ENCODE measurements at regions not wholly inside any gene's neighbourhood (a gene's known extent, or its start where the extent isn't known, plus 50 kb on each side); places are given as distances from the start of the nearest gene placed in this dataset.
"Not testable (repeated sequence)": the region's sequence is repeated elsewhere in the genome, so short reads cannot be mapped to it uniquely, and the experiment has no call there.

DNA sequence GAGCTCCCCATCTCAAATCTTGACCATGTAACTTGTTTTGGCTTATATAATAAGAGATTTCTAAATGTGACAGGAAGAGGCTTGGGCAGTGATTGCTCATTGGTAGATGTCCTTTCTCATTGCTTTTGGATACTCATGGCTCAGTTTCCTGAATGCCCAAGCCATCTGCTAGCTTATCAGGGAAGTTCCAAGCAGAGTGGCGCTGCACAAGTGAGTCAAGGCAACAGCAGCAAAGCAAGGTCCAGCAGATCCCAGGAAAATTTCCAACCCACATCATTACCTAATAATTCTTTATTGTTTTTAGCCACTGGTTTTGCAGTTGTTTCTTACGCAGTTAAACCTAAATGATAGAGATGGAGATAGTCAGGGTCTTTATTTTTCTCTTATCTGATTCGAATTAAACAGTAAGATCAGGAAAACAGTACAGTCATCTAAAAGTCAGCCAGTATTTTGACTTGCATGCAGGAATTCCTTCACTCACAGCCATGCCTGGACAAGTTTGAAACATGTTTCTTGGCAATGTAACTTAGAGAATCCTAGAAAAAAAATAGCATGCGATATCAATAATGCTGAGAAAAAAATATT is 349.7 kb upstream of the TMEFF2 start:
- no peak for DNase-seq

DNA sequence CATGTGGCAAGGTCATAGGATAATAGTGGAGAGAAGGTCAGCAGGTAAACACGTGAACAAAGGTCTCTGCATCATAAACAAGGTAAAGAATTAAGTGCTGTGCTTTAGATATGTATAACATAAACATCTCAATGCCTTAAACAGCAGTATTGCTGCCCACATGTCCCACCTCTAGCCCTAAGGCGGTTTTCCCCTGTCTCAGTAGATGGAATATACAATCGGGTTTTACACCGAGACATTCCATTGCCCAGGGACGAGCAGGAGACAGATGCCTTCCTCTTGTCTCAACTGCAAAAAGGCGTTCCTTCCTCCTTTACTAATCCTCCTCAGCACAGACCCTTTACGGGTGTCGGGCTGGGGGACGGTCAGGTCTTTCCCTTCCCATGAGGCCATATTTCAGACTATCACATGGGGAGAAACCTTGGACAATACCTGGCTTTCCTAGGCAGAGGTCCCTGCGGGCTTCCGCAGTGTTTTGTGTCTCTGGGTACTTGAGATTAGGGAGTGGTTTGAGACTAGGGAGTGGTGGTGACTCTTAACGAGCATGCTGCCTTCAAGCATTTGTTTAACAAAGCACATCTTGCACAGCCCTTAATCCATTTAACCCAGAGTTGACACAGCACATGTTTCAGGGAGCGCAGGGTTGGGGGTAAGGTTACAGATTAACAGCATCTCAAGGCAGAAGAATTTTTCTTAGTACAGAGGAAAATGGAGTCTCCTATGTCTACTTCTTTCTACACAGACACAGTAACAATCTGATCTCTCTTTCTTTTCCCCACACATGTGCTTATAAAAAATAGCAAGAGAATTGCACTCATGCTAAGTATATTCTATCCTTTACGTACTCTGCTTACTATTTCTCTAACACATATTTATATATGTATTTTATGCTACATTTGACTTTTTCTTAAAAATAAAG is 347.7 kb upstream of the TMEFF2 start:
- DNase-seq: not testable (repeated sequence)

DNA sequence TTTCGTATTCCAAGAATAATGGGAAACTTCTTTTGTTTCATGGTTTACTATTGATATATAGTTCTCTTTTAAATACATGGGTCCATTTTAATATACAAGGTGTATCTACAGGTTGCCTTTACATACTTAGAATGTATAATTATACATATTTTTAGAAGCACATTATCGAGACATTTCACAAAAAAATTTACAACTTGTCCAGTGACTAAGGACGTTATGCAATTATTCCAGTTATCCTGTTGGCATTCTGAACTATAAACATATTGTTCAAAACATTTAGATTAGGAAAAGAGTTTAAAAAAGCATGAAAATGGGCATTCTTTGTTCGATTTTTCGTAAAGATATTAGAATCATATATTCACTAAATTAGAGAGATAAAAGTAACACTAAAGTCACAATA is 344.6 kb upstream of the TMEFF2 start:
- no peak for DNase-seq

DNA sequence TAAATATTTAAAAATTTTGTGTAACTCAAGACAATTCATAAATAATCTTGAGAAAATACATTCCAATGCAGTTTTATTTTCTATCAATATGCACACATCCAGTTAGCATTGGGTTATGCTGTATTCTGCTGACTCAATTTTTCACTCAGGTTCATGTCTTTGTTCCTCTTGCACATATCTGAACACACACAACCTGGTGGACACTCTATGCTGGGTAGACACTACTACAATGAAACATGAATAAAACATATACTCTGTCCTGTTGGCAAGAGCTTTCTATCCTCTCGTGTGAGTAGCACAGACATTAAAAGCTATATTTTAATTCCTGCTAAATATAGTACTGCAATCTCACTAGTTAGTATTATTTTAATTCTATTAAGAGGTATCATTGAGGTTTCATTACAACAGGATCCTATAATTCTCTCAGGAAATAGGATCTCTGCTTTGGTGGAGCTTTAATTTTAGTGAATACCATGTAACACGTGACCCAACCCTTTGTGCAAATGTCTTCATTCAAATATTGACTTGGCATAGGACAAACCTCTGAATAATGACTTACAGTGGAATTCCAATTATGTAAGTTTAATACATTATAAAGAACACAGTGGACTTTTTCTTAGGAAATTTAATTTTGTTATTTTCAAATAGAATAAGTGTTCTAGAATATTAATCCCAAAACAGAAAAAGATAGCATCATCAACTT is 342.3 kb upstream of the TMEFF2 start:
- DNase-seq: no peak

DNA sequence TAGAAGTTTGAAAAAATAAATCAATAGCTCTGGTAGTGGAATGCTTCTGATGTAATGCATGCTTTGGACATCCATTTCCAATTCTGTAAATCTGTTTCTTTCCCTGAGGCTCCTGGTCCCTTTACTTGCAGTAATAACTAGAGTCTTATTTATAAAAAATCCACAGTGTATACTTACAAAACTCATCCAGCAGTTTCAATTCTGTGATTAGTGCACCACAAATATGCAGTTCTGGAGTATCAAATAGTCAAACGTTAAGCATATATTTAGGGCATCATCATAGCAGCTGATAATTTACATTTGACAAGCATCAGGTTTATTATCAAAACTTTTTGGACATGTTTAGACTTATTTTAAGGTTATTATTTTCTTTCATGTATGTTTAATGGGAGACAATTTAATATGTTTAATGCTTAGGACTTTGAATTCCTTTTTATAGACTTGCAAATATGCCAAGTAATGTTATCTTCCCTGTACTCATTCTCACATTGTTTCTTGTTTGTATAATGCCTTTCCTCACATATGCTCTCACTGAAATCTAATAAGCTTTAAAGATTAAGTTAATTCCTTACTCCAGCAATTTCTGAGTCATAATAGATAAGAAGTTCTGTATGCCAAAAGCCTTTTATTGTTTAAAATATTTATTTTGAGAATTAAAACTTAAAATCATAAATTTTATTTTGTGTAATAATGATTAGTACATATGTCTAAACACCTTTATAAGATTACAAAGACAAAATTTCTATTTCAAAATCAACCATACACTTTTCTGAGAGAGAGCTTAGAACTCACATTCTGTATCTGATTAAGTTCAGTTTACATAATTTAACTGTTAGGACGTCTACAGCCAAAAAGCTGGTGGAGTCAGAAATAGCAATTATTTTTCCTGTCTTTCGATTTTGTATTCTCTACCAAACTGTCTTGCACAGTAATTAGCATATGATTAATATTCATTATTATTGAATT is 341.5 kb upstream of the TMEFF2 start:
- DNase-seq: no peak

DNA sequence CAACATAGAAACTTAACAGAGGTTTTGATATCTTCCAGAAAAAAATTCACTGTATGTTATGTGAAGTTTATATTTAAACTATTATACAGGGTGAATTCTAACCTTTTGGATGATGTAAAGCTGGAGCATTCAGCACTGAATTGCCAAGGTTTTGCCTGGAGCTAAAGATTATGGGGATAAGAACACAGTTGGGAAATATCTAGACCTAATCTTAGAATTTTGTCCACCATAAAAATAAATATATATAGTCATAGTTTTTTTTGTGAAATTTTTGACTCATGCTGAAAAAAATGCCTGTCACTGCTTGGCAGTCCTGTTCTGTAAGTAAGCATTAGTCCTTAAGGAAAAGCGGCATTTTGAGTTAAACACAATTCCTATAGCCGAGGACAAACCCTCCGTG is 339.3 kb upstream of the TMEFF2 start:
- DNase-seq: no peak

DNA sequence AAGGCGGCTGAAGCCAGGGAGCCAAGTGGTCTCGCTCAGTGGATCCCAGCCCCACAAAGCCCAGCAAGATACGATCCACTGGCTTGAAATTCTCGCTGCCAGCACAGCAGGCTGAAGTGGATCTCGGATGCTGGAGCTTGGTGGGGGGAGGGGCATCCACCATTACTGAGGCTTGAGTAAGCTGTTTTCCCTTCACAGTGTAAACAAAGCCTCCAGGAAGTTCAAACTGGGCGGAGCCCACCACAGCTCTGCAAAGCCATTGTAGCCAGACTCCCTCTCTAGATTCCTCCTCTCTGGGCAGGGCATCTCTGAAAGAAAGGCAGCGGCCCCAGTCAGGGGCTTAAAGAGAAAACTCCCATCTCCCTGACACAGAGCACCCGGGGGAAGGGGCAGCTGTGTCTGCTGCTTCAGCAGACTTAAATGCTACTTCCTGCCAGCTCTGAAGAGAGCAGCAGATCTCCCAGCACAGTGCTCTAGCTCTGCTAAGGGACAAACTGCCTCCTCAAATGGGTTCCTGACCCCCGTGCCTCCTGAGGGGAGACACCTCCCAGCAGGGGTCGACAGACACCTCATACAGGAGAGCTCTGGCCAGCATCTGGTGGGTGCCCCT is 330.0 kb upstream of the TMEFF2 start:
- DNase-seq: not testable (repeated sequence)

DNA sequence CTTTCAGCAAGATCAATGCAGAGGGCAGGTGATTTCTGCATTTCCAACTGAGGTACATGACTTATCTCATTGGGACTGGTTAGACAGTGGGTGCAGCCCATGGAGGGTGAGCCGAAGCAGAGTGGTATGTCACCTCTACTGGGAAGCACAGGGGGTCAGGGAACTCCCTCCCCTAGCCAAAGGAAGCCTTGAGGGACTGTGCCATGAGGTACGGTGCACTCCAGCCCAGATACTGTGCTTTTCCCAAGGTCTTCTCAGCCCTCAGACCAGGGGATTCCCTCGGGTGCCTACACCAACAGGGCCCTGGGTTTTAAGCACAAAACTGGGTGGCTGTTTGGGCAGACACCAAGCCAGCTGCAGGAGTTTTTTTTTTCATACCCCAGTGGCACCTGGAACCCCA is 329.5 kb upstream of the TMEFF2 start:
- DNase-seq: not testable (repeated sequence)

DNA sequence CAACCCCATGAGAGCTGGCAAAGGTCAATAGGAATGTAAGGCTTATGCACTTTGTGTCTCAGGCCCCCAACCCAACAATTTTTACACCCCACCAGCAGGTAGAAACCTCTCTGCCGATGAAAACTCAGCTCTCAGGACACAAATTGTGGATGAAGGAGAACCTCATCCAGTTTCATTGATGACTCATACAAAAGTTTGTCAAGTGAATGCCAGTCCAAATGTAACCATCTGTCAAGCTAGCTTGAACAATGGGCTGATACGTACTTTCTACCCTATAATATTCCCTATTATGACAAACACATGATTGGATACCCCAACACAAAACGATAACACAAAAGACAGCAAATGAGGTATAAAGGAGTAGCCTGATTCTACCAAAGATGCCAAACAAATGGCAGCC is 321.2 kb upstream of the TMEFF2 start:
- DNase-seq: no peak

DNA sequence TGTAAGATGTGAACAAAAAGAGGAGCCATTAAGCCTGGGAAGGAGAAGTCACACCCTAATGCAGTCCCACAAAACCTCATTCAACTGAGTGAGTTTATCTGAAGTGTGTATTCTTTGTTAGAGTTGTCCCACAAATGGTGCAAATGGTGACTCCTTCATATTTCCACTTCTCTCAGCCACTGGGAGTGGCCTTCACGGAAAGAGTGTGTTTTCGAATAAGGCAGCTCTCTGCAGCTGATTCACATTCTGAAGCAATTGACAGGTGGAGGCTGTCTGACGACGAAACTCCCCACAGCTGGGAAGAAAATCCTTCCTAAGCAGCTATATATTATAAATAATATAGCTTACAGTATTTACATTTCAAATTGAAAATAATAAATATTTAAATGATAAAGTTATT is 318.8 kb upstream of the TMEFF2 start:
- no peak for DNase-seq

DNA sequence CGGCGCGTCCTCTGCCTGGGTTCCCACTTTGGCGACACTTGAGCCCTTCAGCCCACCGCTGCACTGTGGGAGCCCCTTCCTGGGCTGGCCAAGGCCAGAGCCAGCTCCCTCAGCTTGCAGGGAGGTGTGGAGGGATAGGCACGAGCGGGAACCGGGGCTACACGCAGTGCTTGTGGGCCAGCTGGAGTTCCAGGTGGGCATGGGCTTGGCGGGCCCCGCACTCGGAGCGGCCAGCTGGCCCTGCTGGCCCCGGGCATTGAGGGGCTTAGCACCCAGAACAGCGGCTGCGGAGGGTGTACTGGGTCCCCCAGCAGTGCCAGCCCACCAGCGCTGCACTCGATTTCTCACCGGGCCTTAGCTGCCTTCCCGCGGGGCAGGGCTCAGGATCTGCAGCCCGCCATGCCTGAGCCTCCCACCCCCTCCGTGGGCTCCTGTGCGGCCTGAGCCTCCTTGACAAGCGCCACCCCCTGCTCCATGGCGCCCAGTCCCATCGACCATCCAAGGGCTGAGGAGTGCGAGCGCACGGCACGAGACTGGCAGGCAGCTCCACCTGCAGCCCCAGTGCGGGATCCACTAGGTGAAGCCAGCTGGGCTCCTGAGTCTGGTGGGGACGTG is 313.2 kb upstream of the TMEFF2 start:
- DNase-seq: not testable (repeated sequence)

DNA sequence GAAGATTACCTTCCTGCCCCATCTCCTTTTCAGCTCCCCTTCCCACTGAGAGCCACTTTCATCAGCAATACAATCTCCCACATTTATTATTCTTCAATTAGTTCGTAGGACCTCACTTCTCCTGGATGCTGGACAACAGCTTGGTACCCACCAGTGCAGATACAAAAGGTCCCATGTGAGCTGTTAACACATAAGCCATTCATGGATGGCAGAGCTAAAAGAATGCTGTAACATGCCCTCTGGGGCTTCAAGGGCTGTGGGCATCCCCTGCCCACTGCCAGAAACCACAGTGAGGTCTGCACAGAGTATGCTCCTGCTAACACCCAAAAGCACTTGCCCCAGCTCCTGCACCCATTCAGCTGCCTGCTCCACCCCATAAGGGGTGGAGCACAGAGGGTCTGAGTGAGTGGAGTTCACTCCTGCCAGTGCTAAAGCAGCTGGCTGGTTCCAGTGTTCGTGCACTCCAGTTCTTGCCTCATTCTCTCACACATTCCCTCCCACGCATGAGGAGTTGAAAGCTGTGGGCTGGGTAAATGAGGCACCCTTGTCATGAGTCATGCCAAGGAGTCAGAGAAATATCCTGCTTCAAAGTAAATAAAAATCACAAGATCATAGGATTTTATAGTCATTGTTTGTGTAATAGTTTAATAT is 305.9 kb upstream of the TMEFF2 start:
- no peak for DNase-seq

DNA sequence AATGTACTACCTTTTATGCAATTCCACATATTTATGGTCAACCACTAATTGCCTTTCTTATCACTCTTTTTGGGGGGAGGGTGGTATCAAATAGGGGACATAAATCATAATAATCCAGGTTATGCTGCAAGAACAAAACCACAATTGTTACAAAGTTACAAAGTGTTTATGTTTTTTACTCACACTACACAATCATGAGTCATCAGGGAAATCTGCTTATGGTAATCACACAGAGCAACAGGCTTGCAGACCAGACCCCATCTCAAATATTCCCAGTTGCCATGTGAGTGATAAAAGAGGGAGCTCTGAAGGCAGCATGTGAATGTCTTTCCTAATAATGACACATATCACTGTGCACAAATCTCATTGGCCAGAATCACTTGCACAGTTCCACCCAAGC is 304.7 kb upstream of the TMEFF2 start:
- DNase-seq: no peak

DNA sequence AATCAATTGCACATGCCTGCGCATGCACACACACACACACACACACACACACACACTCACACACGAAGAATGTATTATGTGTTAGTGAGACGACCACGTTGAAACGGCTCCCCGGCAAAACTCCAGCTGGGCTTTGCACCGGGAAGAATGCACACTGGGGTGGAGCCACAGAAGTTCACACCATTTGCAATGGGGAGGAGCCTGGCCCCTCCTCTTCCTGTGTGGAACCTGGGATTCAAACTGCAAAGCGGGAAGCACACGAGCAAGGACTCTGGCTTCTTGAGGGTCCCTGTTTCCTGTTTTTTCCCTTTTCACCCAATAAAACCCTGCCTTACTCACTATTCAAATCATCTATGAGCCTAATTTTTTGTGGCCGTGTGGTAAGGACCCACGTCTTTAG is 304.0 kb upstream of the TMEFF2 start:
- no peak for DNase-seq

DNA sequence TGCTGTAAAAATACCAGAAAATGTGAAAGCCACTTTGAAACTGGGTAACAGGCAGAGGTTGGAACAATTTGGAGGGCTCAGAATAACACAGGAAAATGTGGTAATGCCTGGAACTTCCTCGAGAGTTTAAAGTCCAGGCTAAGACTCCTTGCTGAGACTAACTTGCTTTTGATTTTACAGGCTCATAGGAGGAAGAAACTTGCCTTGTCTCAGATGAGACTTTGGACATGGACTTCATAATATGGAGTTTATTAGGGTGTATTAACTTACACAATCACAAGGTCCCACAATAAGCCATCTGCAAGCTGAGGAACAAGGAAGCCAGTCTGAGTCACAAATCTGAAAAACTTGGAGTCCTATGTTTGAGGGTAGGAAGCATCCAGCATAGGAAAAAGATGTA is 293.4 kb upstream of the TMEFF2 start:
- not testable (repeated sequence) for DNase-seq

DNA sequence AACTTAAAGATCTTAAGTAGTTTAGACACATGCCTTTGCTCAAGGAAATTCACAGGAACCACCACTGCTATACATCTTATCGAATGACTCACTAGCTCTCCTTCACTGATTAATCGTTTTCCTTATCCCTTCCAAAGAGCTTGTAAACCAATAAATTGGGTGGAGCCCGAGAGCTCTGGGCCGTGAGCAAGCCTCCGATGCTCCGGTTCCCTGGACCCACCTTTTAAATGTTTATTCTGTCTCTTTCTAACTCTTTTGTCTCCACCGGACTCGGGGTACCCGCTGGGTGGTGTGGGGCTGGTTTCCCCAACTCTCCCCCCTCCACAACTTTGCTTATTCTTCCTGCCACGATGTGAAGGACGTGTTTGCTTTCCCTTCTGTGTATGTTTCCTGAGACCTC is 292.9 kb upstream of the TMEFF2 start:
- no peak for DNase-seq

DNA sequence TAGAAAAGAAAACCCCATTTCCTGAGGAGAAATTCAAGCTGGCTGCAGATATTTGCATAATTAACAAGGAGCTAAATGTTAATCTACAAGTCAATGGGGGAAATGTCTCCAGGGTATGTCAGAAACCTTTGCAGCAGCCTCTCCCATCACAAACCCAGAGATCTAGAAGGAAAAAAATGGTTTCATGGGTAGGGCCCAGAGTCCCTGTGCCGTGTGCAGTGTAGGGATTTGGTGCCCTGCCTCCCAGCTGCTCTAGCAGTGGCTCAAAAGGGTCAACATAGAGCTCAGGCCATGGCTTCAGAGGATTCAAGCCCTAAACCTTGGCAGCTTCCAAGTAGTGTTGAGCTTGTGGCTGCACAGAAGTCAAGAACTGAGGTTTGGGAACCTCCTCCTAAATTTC is 290.2 kb upstream of the TMEFF2 start:
- DNase-seq: no peak

DNA sequence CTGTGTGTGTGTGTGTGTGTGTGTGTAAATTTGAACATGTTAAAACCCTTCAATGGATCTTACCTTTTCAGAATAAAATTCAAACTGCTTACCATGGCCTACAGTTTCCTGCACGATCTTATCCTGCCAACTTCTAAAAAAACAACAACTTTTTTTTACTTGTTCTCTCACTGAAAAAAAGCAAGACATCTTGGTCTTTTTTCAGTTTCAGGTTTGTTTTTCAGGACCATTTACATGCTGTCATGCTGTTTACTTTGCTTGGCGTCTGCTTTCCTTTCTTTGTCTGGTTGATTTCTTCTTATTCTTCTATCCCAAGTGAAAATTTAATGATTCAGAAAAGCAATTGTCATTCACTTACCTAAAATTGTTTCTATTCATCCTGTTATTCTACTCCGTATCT is 286.3 kb upstream of the TMEFF2 start:
- DNase-seq: no peak

DNA sequence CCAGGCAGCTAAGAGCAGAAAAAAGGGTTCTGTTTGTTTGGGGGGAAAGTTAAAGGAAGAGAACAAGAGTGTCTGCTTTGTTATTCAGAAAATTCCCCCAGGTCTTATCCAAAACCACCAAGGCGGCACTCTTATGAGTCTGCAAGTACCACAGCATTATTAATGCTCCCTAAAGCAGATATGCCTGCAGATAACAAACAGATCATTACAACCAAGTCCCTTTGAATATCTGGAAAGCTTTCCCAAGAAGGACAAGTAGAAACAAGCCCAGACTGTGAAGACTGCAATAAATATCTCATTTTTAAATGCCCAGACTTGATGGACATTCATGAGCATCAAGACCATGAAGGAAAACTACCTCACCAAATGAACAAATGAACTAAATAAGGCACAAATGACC is 278.6 kb upstream of the TMEFF2 start:
- no peak for DNase-seq

DNA sequence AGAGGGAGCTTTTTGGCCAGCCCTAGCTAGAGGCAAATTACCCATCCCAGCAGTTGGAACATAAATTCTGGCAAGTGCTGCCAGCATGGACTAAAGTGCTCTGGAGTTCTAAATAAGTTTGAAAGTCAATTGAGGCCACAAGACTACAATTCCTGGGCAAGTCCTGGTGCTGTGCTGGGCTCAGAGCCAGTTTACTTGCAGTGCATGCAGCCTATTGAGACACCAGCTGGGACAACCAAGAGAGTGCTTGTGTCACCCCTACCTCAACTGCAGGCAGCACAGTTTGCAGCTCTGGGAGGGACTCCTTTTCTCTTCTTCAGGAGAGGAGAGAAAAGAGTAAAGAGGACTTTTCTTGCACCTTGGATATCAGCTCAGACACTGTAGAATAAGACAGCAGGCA is 277.2 kb upstream of the TMEFF2 start:
- DNase-seq: no peak

DNA sequence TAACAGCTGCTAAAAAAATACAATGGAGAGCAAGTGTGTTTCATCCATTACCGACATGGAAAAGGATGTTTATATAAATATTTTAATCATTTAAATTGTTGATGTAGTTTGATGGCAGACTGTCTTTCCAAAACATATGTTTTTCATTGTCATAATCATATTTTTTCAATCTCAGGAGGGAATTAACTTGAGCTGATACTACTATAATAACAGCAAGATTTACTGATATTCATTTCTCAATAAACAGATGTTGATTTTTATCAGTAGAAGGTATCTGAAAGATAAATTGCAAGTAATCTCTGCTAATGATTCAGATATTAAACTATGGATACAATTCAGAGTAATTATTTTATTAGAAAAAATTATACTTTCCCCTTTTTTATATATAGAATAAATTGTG is 274.9 kb upstream of the TMEFF2 start:
- DNase-seq: no peak
